ENCODE measurements at regions not wholly inside any gene's neighbourhood (a gene's known extent, or its start where the extent isn't known, plus 50 kb on each side); places are given as distances from the start of the nearest gene placed in this dataset.

DNA sequence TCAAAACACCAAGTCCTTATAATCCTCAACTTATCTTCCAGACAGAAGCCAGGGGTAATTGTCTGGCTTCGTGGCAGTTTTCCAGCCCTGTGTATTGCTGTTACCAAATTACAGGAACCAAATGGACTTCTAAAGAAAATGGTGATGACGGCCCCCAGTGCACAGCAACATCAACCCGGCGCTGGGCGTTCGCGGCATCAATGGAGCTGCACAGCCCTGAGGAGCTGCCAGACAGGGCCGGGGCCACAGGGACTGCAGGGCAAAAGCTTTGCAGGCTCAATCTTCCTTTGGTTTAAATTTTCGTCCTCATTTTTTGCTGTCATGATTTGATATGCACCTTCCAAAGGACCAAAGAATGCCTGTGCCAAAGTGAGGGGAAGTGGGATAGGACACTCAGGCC lies 292.5 kb downstream of the BRD1 start:
- DNase-seq (ENCODE audit: low read depth in 1 of 2, low spot score in 1 of 2): no peak
- H3K27ac ChIP-seq (replicated peaks): no peak overlapping the region
- TF ChIP-seq CTCF (IDR thresholded peaks at IDR 0.05; ENCODE audit: insufficient read depth, low read length): no peak
- no peak for TF ChIP-seq GABPA (IDR thresholded peaks at IDR 0.05; ENCODE audit: low read depth)
- TF ChIP-seq POLR2AphosphoS5 (IDR thresholded peaks at IDR 0.05; ENCODE audit: low read depth): no peak
- TF ChIP-seq REST (IDR thresholded peaks at IDR 0.05; ENCODE audit: insufficient replicate concordance, low read depth): no peak
- H3K27me3 ChIP-seq (ENCODE audit: insufficient read depth, poor library complexity, severe bottlenecking): no peaks in the 10 kb centered on the region
- H3K4me3 ChIP-seq (replicated peaks; ENCODE audit: insufficient read depth, low read length): no peak overlapping the region

DNA sequence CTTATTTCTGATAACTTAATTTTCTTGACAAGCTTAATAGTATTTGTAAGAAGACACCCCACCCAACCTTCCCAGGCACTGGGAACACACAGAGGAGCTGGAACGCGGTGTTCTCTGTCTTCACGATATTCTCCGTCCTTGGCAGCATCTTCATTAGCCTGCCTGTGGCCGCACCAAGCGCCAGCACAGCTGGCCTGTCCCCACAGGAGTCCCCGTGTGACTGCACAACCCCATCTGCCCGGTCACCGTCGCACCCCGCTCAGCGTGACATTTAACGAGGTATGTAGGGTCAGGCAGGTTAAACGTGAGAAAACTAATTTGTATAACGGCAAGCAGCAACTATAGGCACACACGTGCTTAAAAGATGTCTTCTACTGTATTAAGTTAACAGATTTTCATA lies 293.3 kb downstream of the BRD1 start:
- DNase-seq (ENCODE audit: low read depth in 1 of 2, low spot score in 1 of 2): no peak
- no peak overlapping the region for H3K27ac ChIP-seq (replicated peaks)
- TF ChIP-seq CTCF (IDR thresholded peaks at IDR 0.05; ENCODE audit: insufficient read depth, low read length) (no peak), SPI1 (IDR thresholded peaks at IDR 0.05; ENCODE audit: borderline replicate concordance, low read depth) (no peak), GABPA (IDR thresholded peaks at IDR 0.05; ENCODE audit: low read depth) (no peak), REST (IDR thresholded peaks at IDR 0.05; ENCODE audit: insufficient replicate concordance, low read depth) (no peak), POLR2AphosphoS5 (IDR thresholded peaks at IDR 0.05; ENCODE audit: low read depth) (no peak)

GRCh38 chr22:49533886-49534285 lies 293.8 kb downstream of the BRD1 start:
- DNase-seq (ENCODE audit: low read depth in 1 of 2, low spot score in 1 of 2): no peak
- H3K27ac ChIP-seq (replicated peaks): no peak overlapping the region
- H3K27me3 ChIP-seq (ENCODE audit: insufficient read depth, poor library complexity, severe bottlenecking): no peaks in the 10 kb centered on the region
- H3K4me3 ChIP-seq (replicated peaks; ENCODE audit: insufficient read depth, low read length): no peak overlapping the region
- TF ChIP-seq REST (IDR thresholded peaks at IDR 0.05; ENCODE audit: insufficient replicate concordance, low read depth) (no peak), GABPA (IDR thresholded peaks at IDR 0.05; ENCODE audit: low read depth) (no peak), POLR2AphosphoS5 (IDR thresholded peaks at IDR 0.05; ENCODE audit: low read depth) (no peak), CTCF (IDR thresholded peaks at IDR 0.05; ENCODE audit: insufficient read depth, low read length) (no peak), SPI1 (IDR thresholded peaks at IDR 0.05; ENCODE audit: borderline replicate concordance, low read depth) (no peak)

More for the DNA sequence above, 293.3 kb downstream of the BRD1 start:
- Histone ChIP-seq H3K4me3 (replicated peaks; ENCODE audit: insufficient read depth, low read length) (no peak overlapping the region), H3K27me3 (ENCODE audit: insufficient read depth, poor library complexity, severe bottlenecking) (no peaks in the 10 kb centered on the region)

Data from HL-60 (cell line).